ENCODE measurements at regions not wholly inside any gene's neighbourhood (a gene's known extent, or its start where the extent isn't known, plus 50 kb on each side); places are given as distances from the start of the nearest gene placed in this dataset.

GRCh38 chr22:18731075-18731666, 119.5 kb upstream of the RIMBP3 start:
- no peak for DNase-seq (ENCODE audit: low read depth)

- peak; percentile 20 for DNase-seq (ENCODE audit: low read depth)
Measured at GRCh38 chr22:18730410-18730809, 118.7 kb upstream of the RIMBP3 start.
